Esophagus muscularis mucosa (tissue), 4 donors: ENCODE measurements at regions not wholly inside any gene's neighbourhood (a gene's known extent, or its start where the extent isn't known, plus 50 kb on each side); places are given as distances from the start of the nearest gene placed in this dataset.

Experiments
- DNase-seq: peaks from one replicate; pipeline ENCODE4 v3.0.0-alpha.2; 2017; ENCODE audit errors: extremely low spot score
- H3K27ac ChIP-seq, 4 donors: fragments of 200-600 bp; sonication (generic); replicated peaks in 1 of 4; 1 replicate in 3 of 4; 2 replicates in 1 of 4; pipeline ENCODE4 v1.5.1; 2016 to 2019; ENCODE audit warnings: mild to moderate bottlenecking in 1 of 4
- H3K27me3 ChIP-seq, 4 donors: fragments of 200-600 bp; sonication (generic); one replicate each; pipeline versions ENCODE4 v1.5.1 to v1.6.0; 2016 to 2019
- H3K36me3 ChIP-seq, 4 donors: fragments of 200-600 bp; sonication (generic); one replicate each; pipeline ENCODE4 v1.5.1; 2016 to 2019
- H3K4me1 ChIP-seq, 4 donors: fragments of 200-600 bp; sonication (generic); one replicate each; pipeline ENCODE4 v1.5.1; 2016 to 2019
- H3K4me3 ChIP-seq, 4 donors: fragments of 200-600 bp; sonication (generic); 1 replicate in 2 of 4; 2 replicates in 2 of 4; pipeline ENCODE4 v1.5.1; 2016 to 2019; ENCODE audit warnings: mild to moderate bottlenecking in 4 of 4, moderate library complexity in 1 of 4
- H3K9me3 ChIP-seq, 4 donors: fragments of 200-600 bp; sonication (generic); 1 replicate in 3 of 4; 2 replicates in 1 of 4; pipeline ENCODE4 v1.5.1; 2016 to 2019
- EP300 ChIP-seq: sonication (generic); formaldehyde crosslinking; IDR thresholded peaks from one replicate; pipeline ENCODE4 v1.6.1; 2017; ENCODE audit warnings: antibody characterized with exemption
- POLR2A ChIP-seq: fragments of 450-650 bp; IDR thresholded peaks from one replicate; pipeline ENCODE4 v1.6.1; 2017; ENCODE audit warnings: antibody characterized with exemption, moderate library complexity, mild to moderate bottlenecking, low read depth
- POLR2AphosphoS5 ChIP-seq, 2 donors: sonication (generic); formaldehyde crosslinking; IDR thresholded peaks; one replicate each; pipeline ENCODE4 v1.6.1; 2017; ENCODE audit warnings: antibody characterized with exemption in 2 of 2
- WGBS: methylation state at CpG from one replicate; pipeline ENCODE4 v1.1.5; 2018; 5-methylcytosine and 5-hydroxymethylcytosine counted together
- intact Hi-C: fragments of 100-400 bp; cut with DNase I; formaldehyde crosslinking; loops from one replicate; pipeline ENCODE4 v1.15.1; 2023
- TF ChIP-seq, protein P1 (sequence below), 3 experiments: fragments of 200-600 bp in 2 of 3; fragments of 450-650 bp in 1 of 3; sonication (generic) in 2 of 3; IDR thresholded peaks; one replicate each; pipeline ENCODE4 v1.5.1; 2017 to 2019; ENCODE audit warnings: antibody characterized with exemption in 3 of 3, mild to moderate bottlenecking in 2 of 3, moderate library complexity in 1 of 3

DNA sequence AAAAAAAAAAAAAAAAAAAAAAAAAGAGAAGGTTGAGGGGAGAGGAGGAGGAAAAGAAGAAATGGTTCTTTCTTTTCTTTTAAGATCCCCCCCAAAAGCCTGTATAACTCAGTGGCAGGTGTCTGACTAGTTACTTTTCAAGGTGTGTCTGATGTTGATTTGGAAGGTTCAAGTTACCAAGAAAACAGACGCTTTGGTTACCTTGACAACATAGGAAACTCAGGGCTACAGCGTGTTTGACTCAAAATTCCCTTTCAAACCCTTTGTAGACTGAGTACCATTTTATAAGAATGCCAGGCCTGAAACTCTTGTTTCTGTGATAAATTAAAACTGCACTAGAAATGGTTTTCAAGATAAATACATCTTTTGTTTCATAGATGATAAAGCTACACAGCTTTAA lies 286.8 kb downstream of the SKIDA1 start:
- DNase-seq = no peak
- Histone ChIP-seq H3K27ac (no peak overlapping the region), H3K36me3 (no peaks in the 10 kb centered on the region), H3K9me3 (no peaks in the 10 kb centered on the region), H3K4me3 (no peak overlapping the region), H3K4me1 (peaks cover 0 to 5% (median 0%) of the 10 kb centered on the region in 4 donors), H3K27me3 (no peaks in the 10 kb centered on the region)
- 64% methylated on average over 2 of the region's 2 CpGs for WGBS
- no peak for TF ChIP-seq POLR2A
- no peak for TF ChIP-seq EP300
- TF ChIP-seq, protein P1, sequence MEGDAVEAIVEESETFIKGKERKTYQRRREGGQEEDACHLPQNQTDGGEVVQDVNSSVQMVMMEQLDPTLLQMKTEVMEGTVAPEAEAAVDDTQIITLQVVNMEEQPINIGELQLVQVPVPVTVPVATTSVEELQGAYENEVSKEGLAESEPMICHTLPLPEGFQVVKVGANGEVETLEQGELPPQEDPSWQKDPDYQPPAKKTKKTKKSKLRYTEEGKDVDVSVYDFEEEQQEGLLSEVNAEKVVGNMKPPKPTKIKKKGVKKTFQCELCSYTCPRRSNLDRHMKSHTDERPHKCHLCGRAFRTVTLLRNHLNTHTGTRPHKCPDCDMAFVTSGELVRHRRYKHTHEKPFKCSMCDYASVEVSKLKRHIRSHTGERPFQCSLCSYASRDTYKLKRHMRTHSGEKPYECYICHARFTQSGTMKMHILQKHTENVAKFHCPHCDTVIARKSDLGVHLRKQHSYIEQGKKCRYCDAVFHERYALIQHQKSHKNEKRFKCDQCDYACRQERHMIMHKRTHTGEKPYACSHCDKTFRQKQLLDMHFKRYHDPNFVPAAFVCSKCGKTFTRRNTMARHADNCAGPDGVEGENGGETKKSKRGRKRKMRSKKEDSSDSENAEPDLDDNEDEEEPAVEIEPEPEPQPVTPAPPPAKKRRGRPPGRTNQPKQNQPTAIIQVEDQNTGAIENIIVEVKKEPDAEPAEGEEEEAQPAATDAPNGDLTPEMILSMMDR (IDR thresholded peaks at IDR 0.05) = no peak
- TF ChIP-seq POLR2AphosphoS5 (IDR thresholded peaks at IDR 0.05) = no peak
- intact Hi-C loops = no loop called here

DNA sequence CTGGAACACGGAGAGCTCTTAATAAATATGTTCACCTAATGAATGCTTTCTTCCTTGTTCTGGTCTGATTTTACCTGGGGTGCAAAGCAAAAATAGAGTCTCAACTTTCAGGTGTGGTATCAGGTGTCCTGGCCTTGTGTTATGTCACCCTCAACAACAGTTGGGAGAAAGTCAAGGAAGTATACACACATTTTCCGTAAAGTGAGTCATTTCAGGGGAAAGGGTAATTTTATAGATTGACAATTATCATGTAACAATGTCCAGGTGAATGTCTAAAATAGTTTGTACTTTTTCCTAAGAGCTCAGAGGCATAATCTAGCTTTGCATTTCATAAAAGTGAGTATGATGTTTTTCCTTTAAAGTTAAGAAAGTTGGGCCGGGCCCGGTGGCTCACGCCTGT lies 287.4 kb downstream of the SKIDA1 start:
- intact Hi-C loops = no loop called here
- no peaks in the 10 kb centered on the region for H3K27me3 ChIP-seq
- H3K4me3 ChIP-seq = no peak overlapping the region
- TF ChIP-seq, protein P1 (IDR thresholded peaks at IDR 0.05) = no peak
- no peak for TF ChIP-seq EP300
- TF ChIP-seq POLR2AphosphoS5 (IDR thresholded peaks at IDR 0.05) = no peak
- TF ChIP-seq POLR2A = no peak
- H3K9me3 ChIP-seq = no peaks in the 10 kb centered on the region
- H3K4me1 ChIP-seq = peaks cover 0 to 5% (median 0%) of the 10 kb centered on the region in 4 donors
- no peaks in the 10 kb centered on the region for H3K36me3 ChIP-seq
- DNase-seq = no peak
- H3K27ac ChIP-seq = no peak overlapping the region
- 93% methylated on average over 5 of the region's 5 CpGs for WGBS

DNA sequence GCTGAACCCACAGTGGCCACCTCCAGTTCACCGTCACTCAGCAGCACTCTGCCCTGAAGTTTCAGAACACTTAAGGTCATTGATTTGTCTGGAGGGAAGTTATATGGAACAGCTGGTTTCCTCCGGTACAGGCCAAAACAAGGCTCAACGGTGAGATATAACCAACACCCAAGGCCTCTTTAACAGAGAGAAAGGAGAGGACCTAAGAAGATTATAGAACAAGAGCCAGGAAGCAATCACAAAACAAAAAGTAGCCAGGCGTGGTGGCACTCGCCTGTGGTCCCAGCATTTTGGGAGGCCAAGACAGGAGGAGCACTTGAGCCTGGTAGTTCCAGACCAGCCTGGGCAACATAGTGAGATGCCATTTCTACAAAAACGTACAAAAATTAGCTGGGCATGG lies 290.7 kb downstream of the SKIDA1 start:
- Histone ChIP-seq H3K9me3 (no peaks in the 10 kb centered on the region), H3K4me3 (no peak overlapping the region), H3K36me3 (no peaks in the 10 kb centered on the region), H3K4me1 (no peaks in the 10 kb centered on the region), H3K27me3 (peaks cover 0 to 5% (median 0%) of the 10 kb centered on the region in 4 donors), H3K27ac (no peak overlapping the region)
- 81% methylated on average over 6 of the region's 6 CpGs for WGBS
- intact Hi-C loops = no loop called here
- DNase-seq = no peak
- TF ChIP-seq POLR2AphosphoS5 (IDR thresholded peaks at IDR 0.05) = no peak

GRCh38 chr10:21230219-21230618 lies 295.3 kb downstream of the SKIDA1 start:
- Histone ChIP-seq H3K4me3 (no peak overlapping the region), H3K27me3 (peaks cover 0 to 5% (median 0%) of the 10 kb centered on the region in 4 donors), H3K36me3 (no peaks in the 10 kb centered on the region), H3K4me1 (no peaks in the 10 kb centered on the region), H3K27ac (no peak overlapping the region), H3K9me3 (no peaks in the 10 kb centered on the region)
- TF ChIP-seq POLR2AphosphoS5 (IDR thresholded peaks at IDR 0.05) (no peak), EP300 (no peak), POLR2A (no peak)
- TF ChIP-seq, protein P1 (IDR thresholded peaks at IDR 0.05) = no peak
- intact Hi-C loops = no loop called here
- DNase-seq = no peak

DNA sequence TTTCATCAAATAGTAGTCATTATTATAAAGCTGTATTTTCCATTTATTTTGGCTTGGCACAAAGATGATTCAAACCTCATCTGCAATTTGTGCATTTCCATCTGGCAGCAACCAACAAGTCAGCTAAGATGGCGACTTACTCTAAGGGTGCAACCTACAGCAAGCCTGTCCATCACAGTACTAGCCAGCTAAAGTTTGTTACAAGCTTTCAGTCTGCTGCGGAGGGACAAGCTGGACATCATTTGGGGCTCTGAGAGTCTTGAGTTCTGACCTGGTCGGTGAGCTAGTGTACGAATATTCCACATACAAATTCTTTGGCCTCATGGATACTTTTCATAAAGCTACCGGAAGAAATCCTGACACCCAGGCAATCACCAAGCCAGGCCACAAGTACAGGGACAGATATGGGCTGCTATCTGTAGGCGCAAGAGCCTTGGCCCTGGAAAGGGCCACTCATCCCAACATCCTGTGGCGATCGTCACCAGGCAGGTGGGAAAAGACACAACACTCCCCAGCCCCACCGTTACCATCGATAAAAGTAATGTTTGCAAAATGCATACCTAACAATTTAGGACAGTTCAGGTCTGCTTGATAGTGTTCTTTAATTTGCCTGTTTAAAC lies 307.6 kb downstream of the SKIDA1 start:
- no peak for DNase-seq
- WGBS = 94% methylated on average over 9 of the region's 10 CpGs
- Histone ChIP-seq H3K4me3 (no peak overlapping the region), H3K4me1 (no peaks in the 10 kb centered on the region), H3K27me3 (no peaks in the 10 kb centered on the region), H3K9me3 (peaks cover 0 to 7% (median 0%) of the 10 kb centered on the region in 4 donors), H3K36me3 (no peaks in the 10 kb centered on the region), H3K27ac (no peak overlapping the region)
- intact Hi-C loops = no loop called here
- TF ChIP-seq EP300 (no peak), POLR2A (no peak), POLR2AphosphoS5 (IDR thresholded peaks at IDR 0.05) (no peak)
- TF ChIP-seq, protein P1 (IDR thresholded peaks at IDR 0.05) = no peak
